ENCODE measurements at regions not wholly inside any gene's neighbourhood (a gene's known extent, or its start where the extent isn't known, plus 50 kb on each side); places are given as distances from the start of the nearest gene placed in this dataset.

- no peak for TF ChIP-seq CTCF (IDR thresholded peaks at IDR 0.05)
- no peaks in the 10 kb centered on the region for H3K4me1 ChIP-seq
- no peaks in the 10 kb centered on the region for H3K9me3 ChIP-seq
- H3K4me3 ChIP-seq, result no peak overlapping the region
- no peak for DNase-seq
- no peaks in the 10 kb centered on the region for H3K27me3 ChIP-seq
- H3K27ac ChIP-seq, result no peak overlapping the region
- intact Hi-C loops (cut with DNase I), result no loop called here
- no peak for ATAC-seq
- no peaks in the 10 kb centered on the region for H3K36me3 ChIP-seq
Measured at GRCh38 chr11:97123237-97123636, 733.4 kb downstream of the JRKL start.

GRCh38 chr11:97136067-97136466 lies 746.3 kb downstream of the JRKL start:
- Histone ChIP-seq H3K9me3 (no peaks in the 10 kb centered on the region), H3K27me3 (no peaks in the 10 kb centered on the region), H3K36me3 (no peaks in the 10 kb centered on the region), H3K4me1 (no peaks in the 10 kb centered on the region), H3K27ac (no peak overlapping the region), H3K4me3 (no peak overlapping the region)
- no peak for TF ChIP-seq CTCF (IDR thresholded peaks at IDR 0.05)
- DNase-seq (no peak), ATAC-seq (no peak)
- intact Hi-C loops (cut with DNase I), result no loop called here

- DNase-seq, result no peak
- intact Hi-C loops (cut with DNase I), result no loop called here
- H3K27ac ChIP-seq, result no peak overlapping the region
- H3K36me3 ChIP-seq, result no peaks in the 10 kb centered on the region
- no peaks in the 10 kb centered on the region for H3K4me1 ChIP-seq
- ATAC-seq, result no peak
- no peak overlapping the region for H3K4me3 ChIP-seq
- no peaks in the 10 kb centered on the region for H3K27me3 ChIP-seq
- TF ChIP-seq CTCF (IDR thresholded peaks at IDR 0.05), result peak; percentile 36
- no peaks in the 10 kb centered on the region for H3K9me3 ChIP-seq
Measured at GRCh38 chr11:97140885-97141494, 751.2 kb downstream of the JRKL start.

- intact Hi-C loops (cut with DNase I), result no loop called here
- TF ChIP-seq CTCF (IDR thresholded peaks at IDR 0.05), result no peak
- no peaks in the 10 kb centered on the region for H3K9me3 ChIP-seq
- no peak overlapping the region for H3K4me3 ChIP-seq
- H3K27me3 ChIP-seq, result no peaks in the 10 kb centered on the region
- H3K36me3 ChIP-seq, result no peaks in the 10 kb centered on the region
- no peaks in the 10 kb centered on the region for H3K4me1 ChIP-seq
- ATAC-seq (no peak), DNase-seq (no peak)
- H3K27ac ChIP-seq, result no peak overlapping the region
Measured at GRCh38 chr11:97143463-97143862, 753.6 kb downstream of the JRKL start.

- no peak for TF ChIP-seq CTCF (IDR thresholded peaks at IDR 0.05)
- Histone ChIP-seq H3K4me3 (no peak overlapping the region), H3K9me3 (no peaks in the 10 kb centered on the region), H3K27ac (no peak overlapping the region), H3K27me3 (no peaks in the 10 kb centered on the region), H3K36me3 (no peaks in the 10 kb centered on the region), H3K4me1 (no peaks in the 10 kb centered on the region)
- DNase-seq, result no peak
- intact Hi-C loops (cut with DNase I), result no loop called here
- no peak for ATAC-seq
Measured at GRCh38 chr11:97149741-97150140, 759.9 kb downstream of the JRKL start.

- ATAC-seq (no peak), DNase-seq (no peak)
- Histone ChIP-seq H3K9me3 (no peaks in the 10 kb centered on the region), H3K4me3 (no peak overlapping the region), H3K27me3 (no peaks in the 10 kb centered on the region), H3K36me3 (no peaks in the 10 kb centered on the region), H3K4me1 (no peaks in the 10 kb centered on the region), H3K27ac (no peak overlapping the region)
- TF ChIP-seq CTCF (IDR thresholded peaks at IDR 0.05), result no peak
- intact Hi-C loops (cut with DNase I), result no loop called here
Measured at GRCh38 chr11:97157221-97157740, 767.5 kb downstream of the JRKL start.

Measured in upper lobe of right lung (tissue), 1 donor.